H7 (cell line): ENCODE measurements at regions not wholly inside any gene's neighbourhood (a gene's known extent, or its start where the extent isn't known, plus 50 kb on each side); places are given as distances from the start of the nearest gene placed in this dataset.

Source experiments
- DNase-seq: peaks from one replicate; pipeline ENCODE4 v3.0.0; 2012
- H3K27me3 ChIP-seq: 2 replicates; pipeline ENCODE4 v1.6.0; 2011; ENCODE audit warnings: mild to moderate bottlenecking, low read length; ENCODE audit not compliant: control insufficient read depth, insufficient read depth
- H3K36me3 ChIP-seq: replicated peaks from 2 replicates; pipeline ENCODE4 v1.5.1; 2011; ENCODE audit warnings: low read length; ENCODE audit not compliant: control insufficient read depth, insufficient read depth
- H3K4me3 ChIP-seq: 2 replicates; pipeline ENCODE4 v1.5.1; 2011; ENCODE audit warnings: low read depth, mild to moderate bottlenecking, control low read depth, low read length, moderate library complexity; ENCODE audit not compliant: insufficient read depth

GRCh38 chr6:134866563-134866962, 83.3 kb downstream of the ALDH8A1 start:
- no peak for DNase-seq
- no peak overlapping the region for H3K4me3 ChIP-seq
- no peaks in the 10 kb centered on the region for H3K36me3 ChIP-seq
- no peaks in the 10 kb centered on the region for H3K27me3 ChIP-seq

GRCh38 chr6:134864558-134864957, 85.3 kb downstream of the ALDH8A1 start:
- H3K4me3 ChIP-seq, result no peak overlapping the region
- H3K27me3 ChIP-seq, result no peaks in the 10 kb centered on the region
- H3K36me3 ChIP-seq, result no peaks in the 10 kb centered on the region
- no peak for DNase-seq

GRCh38 chr6:134863763-134864510, 86.0 kb downstream of the ALDH8A1 start:
- Histone ChIP-seq H3K27me3 (no peaks in the 10 kb centered on the region), H3K4me3 (no peak overlapping the region), H3K36me3 (no peaks in the 10 kb centered on the region)
- no peak for DNase-seq

- Histone ChIP-seq H3K4me3 (no peak overlapping the region), H3K36me3 (no peaks in the 10 kb centered on the region), H3K27me3 (no peaks in the 10 kb centered on the region)
- no peak for DNase-seq
These were observed 95.5 kb downstream of the ALDH8A1 start for GRCh38 chr6:134854366-134854765.

- Histone ChIP-seq H3K4me3 (no peak overlapping the region), H3K27me3 (no peaks in the 10 kb centered on the region), H3K36me3 (no peaks in the 10 kb centered on the region)
- no peak for DNase-seq
These were observed 96.5 kb downstream of the ALDH8A1 start for GRCh38 chr6:134853111-134854055.

- no peaks in the 10 kb centered on the region for H3K36me3 ChIP-seq
These were observed 98.4 kb downstream of the ALDH8A1 start for GRCh38 chr6:134851548-134851947.

GRCh38 chr6:134850721-134851305, 99.1 kb downstream of the ALDH8A1 start:
- H3K4me3 ChIP-seq, result no peak overlapping the region
- peak; percentile 37 for DNase-seq
- H3K36me3 ChIP-seq, result no peaks in the 10 kb centered on the region

More at GRCh38 chr6:134851548-134851947, 98.4 kb downstream of the ALDH8A1 start:
- Histone ChIP-seq H3K27me3 (no peaks in the 10 kb centered on the region), H3K4me3 (no peak overlapping the region)
- no peak for DNase-seq

GRCh38 chr6:134849920-134850447, 99.9 kb downstream of the ALDH8A1 start:
- no peak for DNase-seq
- Histone ChIP-seq H3K27me3 (no peaks in the 10 kb centered on the region), H3K36me3 (no peaks in the 10 kb centered on the region), H3K4me3 (no peak overlapping the region)

More at GRCh38 chr6:134850721-134851305, 99.1 kb downstream of the ALDH8A1 start:
- no peaks in the 10 kb centered on the region for H3K27me3 ChIP-seq

GRCh38 chr6:134848076-134848475, 101.8 kb downstream of the ALDH8A1 start:
- no peaks in the 10 kb centered on the region for H3K27me3 ChIP-seq
- H3K36me3 ChIP-seq, result no peaks in the 10 kb centered on the region
- DNase-seq, result no peak
- no peak overlapping the region for H3K4me3 ChIP-seq

- no peak for DNase-seq
- no peaks in the 10 kb centered on the region for H3K27me3 ChIP-seq
These were observed 103.0 kb downstream of the ALDH8A1 start for GRCh38 chr6:134846865-134847264.

GRCh38 chr6:134846031-134846430, 103.9 kb downstream of the ALDH8A1 start:
- H3K27me3 ChIP-seq, result no peaks in the 10 kb centered on the region
- no peaks in the 10 kb centered on the region for H3K36me3 ChIP-seq
- no peak overlapping the region for H3K4me3 ChIP-seq
- DNase-seq, result no peak

More at GRCh38 chr6:134846865-134847264, 103.0 kb downstream of the ALDH8A1 start:
- Histone ChIP-seq H3K4me3 (no peak overlapping the region), H3K36me3 (no peaks in the 10 kb centered on the region)

- H3K36me3 ChIP-seq, result no peaks in the 10 kb centered on the region
- no peak overlapping the region for H3K4me3 ChIP-seq
- H3K27me3 ChIP-seq, result no peaks in the 10 kb centered on the region
- no peak for DNase-seq
These were observed 105.8 kb downstream of the ALDH8A1 start for GRCh38 chr6:134844120-134844519.

- no peak for DNase-seq
- Histone ChIP-seq H3K36me3 (no peaks in the 10 kb centered on the region), H3K27me3 (no peaks in the 10 kb centered on the region), H3K4me3 (no peak overlapping the region)
These were observed 109.6 kb downstream of the ALDH8A1 start for GRCh38 chr6:134840086-134840867.

GRCh38 chr6:134835993-134836392, 113.9 kb downstream of the ALDH8A1 start:
- Histone ChIP-seq H3K36me3 (no peaks in the 10 kb centered on the region), H3K4me3 (no peak overlapping the region), H3K27me3 (no peaks in the 10 kb centered on the region)
- DNase-seq, result no peak
